NCI-H2171 (cell line): ENCODE measurements at regions not wholly inside any gene's neighbourhood (a gene's known extent, or its start where the extent isn't known, plus 50 kb on each side); places are given as distances from the start of the nearest gene placed in this dataset.

Experiments used
- DNase-seq: peaks from one replicate; lab custom pipeline; 2025; lab: John Stamatoyannopoulos, UW

DNA sequence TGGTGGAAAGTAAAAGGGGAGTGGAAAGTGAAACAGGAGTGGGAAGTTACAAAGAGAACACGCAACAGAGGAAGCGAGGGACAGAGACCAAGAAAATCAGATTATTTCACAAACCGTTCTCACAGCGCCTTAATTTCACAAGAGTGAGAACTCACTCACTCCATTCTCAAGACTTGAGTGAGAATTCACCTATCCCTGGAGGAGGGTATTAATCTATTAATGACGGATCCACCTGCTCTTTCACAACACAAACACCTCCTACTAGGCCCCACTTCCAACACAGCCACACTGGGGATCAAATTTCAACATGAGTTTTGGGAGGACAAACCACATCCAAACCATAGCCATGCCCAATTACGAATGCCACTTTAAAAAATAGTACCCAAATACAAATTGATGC is 297.6 kb downstream of the GPAM start:
- no peak for DNase-seq

DNA sequence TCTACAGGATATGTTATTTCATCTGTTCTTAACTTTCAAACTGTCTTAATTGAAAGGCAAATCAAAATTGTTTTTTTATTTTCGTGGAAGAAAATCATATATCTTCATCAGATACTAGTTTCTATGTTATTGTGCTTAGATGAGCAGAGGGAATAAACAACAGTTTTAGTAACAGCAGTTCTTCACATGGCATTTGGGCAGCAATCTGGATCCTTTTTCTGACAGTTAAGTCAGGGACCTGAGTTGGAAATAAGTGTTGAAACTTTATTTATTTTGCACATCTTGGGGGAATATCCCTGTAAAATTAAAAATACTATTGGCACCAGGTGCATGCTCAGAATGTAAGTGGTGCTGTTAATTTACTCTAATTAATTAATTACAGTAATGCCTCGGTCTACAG is 296.3 kb downstream of the GPAM start:
- no peak for DNase-seq

DNA sequence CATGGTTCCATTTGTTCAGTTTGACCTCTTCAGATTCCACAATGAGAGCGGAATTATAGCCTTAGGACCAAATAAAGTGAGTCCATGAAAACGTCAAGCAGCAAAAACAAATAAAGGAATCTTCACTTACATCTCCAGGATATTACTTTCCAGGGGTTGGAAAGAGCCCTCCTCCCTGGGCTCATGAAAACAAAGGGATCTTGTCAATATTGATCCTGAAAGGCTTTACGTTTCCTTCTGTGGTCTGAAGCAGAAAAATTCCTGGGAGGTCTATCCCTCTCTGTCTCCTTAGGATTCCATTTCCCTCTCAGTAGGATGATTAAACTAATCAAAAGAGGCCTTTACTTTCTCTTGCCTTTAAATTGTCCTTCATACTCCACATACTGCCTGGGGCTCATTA is 293.5 kb downstream of the GPAM start:
- no peak for DNase-seq

- DNase-seq: no peak
Observed at GRCh38 chr10:111916011-111916410, 267.6 kb downstream of the GPAM start.

GRCh38 chr10:111921821-111922220 is 261.7 kb downstream of the GPAM start:
- DNase-seq: no peak

DNA sequence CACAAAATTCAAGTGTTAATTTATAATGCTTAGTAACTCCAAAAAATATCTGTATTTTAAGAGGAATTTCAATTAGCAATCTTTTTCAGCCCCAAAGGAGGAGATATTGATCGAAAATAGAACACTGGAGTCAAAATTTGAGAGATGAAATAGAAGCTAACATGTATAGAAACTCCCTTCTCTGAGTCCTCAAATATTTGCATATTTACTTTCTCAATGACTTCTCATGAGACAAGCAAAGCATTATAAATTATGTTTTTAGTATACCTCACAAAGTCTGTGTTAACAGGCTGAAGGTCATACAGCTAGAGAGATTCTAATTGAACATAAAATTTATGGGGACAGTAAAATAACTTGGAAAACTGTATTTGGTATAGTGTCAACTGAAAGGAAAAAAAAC is 260.5 kb downstream of the GPAM start:
- no peak for DNase-seq

DNA sequence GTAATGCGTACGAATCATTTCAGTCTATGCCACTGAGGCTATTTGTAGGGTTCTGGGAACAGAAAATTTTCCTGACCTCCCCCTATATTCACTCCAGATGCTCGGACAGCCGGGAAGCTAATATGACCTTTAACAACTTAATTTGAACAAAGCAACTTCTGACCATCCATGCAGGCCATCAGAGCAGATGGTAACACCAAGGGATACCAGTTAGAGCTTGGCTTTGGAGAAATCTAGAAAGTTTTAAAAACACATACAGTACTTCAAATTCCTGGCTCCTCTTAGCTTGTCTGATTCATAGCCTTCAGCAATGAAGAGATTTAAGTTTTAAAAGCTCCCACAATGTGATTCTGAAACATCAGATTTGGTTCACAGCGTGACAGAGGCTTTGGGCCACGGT is 257.3 kb downstream of the GPAM start:
- DNase-seq: no peak

DNA sequence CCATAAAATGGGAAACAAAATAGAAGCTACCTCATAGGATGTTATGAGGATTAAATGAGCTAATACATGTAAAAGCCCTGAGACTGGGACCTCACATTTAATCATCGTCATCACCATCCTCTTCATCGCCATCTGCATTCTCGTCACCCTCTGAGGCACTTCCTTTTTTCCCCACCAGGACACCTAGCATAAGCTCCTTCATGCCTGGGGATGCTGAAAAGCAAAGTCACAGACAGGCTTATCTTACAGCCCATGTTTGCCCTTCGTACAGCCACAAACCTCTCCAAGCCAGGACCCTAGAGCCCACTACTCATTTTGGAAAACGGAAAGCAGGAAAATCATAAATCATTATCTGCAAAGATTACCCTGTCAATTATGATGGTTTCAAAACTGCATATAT is 249.6 kb downstream of the GPAM start:
- DNase-seq: no peak

DNA sequence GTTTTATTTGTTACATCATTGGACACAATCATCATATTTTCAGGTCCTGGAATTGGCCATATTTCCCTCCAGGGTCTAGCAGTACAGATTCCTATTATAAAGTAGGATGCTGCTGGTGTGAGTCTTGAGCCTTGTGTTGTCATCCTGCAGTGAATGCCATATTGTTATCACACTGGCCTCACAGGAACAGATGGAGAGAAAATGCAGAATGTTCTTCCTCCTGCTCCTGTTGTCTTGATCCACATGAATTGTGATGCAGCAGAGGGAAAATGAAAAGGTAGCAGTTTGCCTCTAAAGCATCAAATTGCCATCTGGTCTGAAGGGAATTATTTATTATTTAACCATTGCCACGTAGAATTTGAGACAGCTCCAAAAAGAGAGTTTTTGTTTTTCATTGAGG is 248.6 kb downstream of the GPAM start:
- DNase-seq: no peak

DNA sequence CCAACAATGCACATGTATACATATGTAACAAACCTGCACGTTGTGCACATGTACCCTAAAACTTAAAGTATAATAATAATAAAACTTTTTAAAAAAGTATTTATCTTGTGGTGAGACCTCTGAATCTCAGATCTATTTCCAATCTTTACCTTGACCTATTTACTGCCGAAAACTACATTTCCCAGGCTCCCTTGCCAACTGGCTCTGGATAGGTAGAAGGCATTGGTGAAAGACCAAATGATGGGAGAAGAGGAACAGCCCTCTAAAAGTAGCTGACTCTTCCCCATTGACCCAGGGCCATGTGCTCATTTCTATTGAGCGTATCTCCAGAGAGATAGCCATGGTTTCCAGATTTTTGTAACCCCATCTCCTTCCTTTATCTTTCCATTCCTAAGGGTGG is 247.4 kb downstream of the GPAM start:
- no peak for DNase-seq

- no peak for DNase-seq
Observed at GRCh38 chr10:111944331-111944730, 239.2 kb downstream of the GPAM start.

DNA sequence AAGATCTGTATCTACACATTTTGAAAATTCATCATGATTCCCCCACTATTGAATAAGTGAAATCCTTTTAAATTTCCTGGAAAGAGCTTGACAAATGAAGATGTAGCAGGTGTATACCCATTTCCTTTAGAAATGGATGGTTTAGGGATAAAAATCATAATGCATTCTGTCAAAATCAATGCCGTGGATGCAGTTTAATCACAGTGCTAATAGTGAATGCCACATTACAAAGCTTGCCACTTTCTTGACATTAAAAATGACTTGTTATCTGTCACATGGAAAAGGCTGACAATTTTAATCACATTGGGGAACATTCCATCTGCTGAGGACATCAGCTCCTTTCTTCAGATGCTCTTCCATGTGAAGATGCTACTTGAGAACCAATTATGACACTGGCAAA is 229.6 kb downstream of the GPAM start:
- no peak for DNase-seq

DNA sequence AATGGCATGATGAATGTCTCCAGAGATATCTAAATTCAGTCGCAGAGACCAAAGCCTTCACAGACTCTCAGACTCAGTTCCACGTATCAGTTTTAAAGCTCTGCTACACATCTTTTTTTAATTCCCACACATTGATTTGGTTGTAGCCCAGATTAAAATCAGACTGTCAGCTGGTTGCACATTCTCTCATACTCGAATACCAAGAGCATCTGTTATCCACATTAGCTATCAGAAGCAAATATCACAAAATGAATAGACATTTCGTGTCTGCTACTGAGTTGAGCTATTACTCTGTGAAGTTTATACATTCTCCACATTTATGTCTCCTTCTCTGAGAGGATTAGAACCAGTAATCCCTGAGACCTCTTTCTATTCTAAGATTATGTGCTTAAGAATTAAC is 229.2 kb downstream of the GPAM start:
- no peak for DNase-seq

DNA sequence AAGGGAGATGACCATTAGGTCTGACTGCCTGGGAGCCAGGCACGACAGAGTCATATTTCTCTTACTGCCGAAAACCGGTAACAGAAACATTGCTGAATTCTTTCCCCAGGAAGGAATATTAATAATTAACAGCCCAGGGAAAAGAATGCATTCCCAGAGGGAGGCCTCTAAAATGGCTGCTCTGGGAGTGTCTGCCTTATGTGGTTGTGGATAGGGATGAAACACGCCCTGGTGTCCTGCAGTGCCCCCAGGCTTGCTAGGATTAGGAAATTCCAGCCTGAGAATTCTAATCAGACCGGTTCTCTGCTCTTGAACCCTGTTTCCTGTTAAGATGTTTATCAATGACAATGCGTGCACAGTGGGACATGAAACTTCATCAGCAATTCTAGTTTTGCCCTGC is 226.7 kb downstream of the GPAM start:
- DNase-seq: no peak

GRCh38 chr10:111962951-111963350 is 220.6 kb downstream of the GPAM start:
- DNase-seq: no peak

- no peak for DNase-seq
Observed at GRCh38 chr10:111967116-111967515, 216.4 kb downstream of the GPAM start.

- no peak for DNase-seq
Observed at GRCh38 chr10:111967547-111967946, 216.0 kb downstream of the GPAM start.

DNA sequence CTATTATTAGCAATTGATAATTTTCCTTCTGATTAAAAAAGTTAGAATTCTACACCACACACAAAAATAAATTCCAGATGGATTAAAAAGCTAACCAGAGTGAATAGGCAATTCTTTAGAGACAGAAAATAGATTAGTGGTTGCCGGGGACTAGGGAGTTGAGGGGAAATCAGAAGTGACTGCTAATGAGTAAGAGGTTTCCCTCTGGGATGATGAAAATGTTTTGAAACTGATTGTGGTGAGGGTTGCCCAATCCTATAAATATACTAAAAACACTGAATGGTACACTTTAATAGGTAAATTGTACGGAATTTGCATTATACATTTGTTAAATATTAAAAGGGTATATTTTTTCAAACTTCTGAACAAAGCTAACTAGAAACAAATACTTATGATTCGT is 214.9 kb downstream of the GPAM start:
- no peak for DNase-seq

GRCh38 chr10:111970111-111970510 is 213.5 kb downstream of the GPAM start:
- DNase-seq: no peak

DNA sequence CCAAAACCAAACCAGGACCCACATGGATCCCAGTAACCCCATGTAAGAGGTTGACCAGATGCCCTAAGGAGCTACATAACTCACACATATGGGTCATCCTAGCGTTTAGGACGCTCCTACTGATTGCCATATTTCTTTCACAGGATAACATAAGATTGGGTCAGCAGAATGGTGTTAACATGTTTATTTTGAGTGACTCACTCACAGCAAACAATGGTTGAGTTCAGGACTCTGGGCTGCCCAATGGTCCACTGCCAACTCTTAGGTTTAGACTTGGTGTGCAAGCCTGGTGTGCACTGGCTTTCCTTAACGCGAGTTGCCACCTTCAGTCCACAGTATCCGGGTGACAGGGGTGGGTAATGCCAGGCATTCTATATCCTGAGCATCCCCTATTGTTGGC is 211.5 kb downstream of the GPAM start:
- DNase-seq: no peak

- DNase-seq: no peak
Observed at GRCh38 chr10:111973306-111973705, 210.3 kb downstream of the GPAM start.

DNA sequence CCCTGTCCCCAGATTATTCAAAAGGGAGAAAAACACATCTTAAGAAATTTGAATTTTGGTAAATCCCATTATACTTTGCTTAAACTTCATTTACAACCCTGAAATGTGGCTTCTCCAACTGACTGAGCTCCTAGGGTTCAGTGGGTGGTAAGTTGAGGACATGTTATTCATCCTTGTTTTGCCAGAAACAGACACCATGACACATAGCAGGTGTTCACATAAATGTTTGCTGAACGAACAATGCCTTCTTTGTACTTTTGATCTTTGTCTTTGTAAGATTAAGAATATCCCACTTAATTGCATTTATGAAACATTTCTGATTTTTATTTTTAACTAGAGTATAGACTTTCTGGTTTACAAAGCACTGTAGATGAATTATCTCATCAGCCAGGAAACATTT is 209.7 kb downstream of the GPAM start:
- DNase-seq: no peak

DNA sequence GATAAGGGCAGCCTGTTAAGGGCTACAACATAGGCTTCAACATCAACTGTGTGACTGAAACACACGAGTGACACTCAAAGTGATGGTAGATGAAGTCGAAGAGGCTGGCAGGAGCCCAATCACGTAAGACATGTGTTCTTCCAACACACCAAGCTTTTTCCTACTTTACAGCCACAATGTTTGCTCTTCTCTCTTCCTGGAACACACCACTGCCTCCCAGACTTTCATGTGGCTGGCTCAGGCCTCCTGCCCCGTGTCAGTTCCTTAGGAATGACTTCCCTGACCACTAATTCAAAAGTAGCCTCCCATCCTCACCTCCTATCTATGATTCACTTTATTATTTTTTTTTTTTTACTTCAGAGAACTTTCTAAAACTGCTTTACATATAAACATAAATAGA is 209.2 kb downstream of the GPAM start:
- no peak for DNase-seq

- no peak for DNase-seq
Observed at GRCh38 chr10:111976557-111976956, 207.0 kb downstream of the GPAM start.

GRCh38 chr10:111984057-111984456 is 199.5 kb downstream of the GPAM start:
- DNase-seq: no peak
